ENCODE measurements at regions not wholly inside any gene's neighbourhood (a gene's known extent, or its start where the extent isn't known, plus 50 kb on each side); places are given as distances from the start of the nearest gene placed in this dataset.

- ATAC-seq (replicated peaks in 1 of 2) (no peak), DNase-seq (no peak)
- H3K9me3 Mint-ChIP-seq = no peaks in the 10 kb centered on the region
- no peak overlapping the region for H3K4me3 Mint-ChIP-seq
- H3K27ac Mint-ChIP-seq = no peak overlapping the region
- peaks cover 12% of the 10 kb centered on the region for H3K27me3 Mint-ChIP-seq (ENCODE audit: low read depth)
- H3K36me3 Mint-ChIP-seq (ENCODE audit: insufficient read depth in 2 of 2) = no peaks in the 10 kb centered on the region
- peaks cover 34% of the 10 kb centered on the region for H3K4me1 Mint-ChIP-seq (ENCODE audit: low read depth)
Observed at GRCh38 chr6:96468281-96468680, 53.3 kb upstream of the UFL1 start.

- peaks cover 34% of the 10 kb centered on the region for H3K4me1 Mint-ChIP-seq (ENCODE audit: low read depth)
- ATAC-seq (replicated peaks in 1 of 2) (no peak), DNase-seq (no peak)
- H3K27ac Mint-ChIP-seq = no peak overlapping the region
- H3K27me3 Mint-ChIP-seq (ENCODE audit: low read depth) = peaks cover 9% of the 10 kb centered on the region
- no peaks in the 10 kb centered on the region for H3K9me3 Mint-ChIP-seq
- H3K4me3 Mint-ChIP-seq = no peak overlapping the region
- H3K36me3 Mint-ChIP-seq (ENCODE audit: insufficient read depth in 2 of 2) = no peaks in the 10 kb centered on the region
Observed at GRCh38 chr6:96468681-96469224, 52.9 kb upstream of the UFL1 start.

GRCh38 chr6:96469312-96469711 lies 52.3 kb upstream of the UFL1 start:
- ATAC-seq (replicated peaks in 1 of 2) = no peak
- Mint-ChIP-seq H3K9me3 (peaks cover 2 to 3% of the 10 kb centered on the region in 2 donors), H3K36me3 (ENCODE audit: insufficient read depth in 2 of 2) (no peaks in the 10 kb centered on the region)

GRCh38 chr6:96470296-96470695 lies 51.3 kb upstream of the UFL1 start:
- Mint-ChIP-seq H3K36me3 (ENCODE audit: insufficient read depth in 2 of 2) (no peaks in the 10 kb centered on the region), H3K4me1 (ENCODE audit: low read depth) (peaks cover 29% of the 10 kb centered on the region), H3K9me3 (peaks cover 7 to 10% of the 10 kb centered on the region in 2 donors), H3K4me3 (no peak overlapping the region), H3K27me3 (ENCODE audit: low read depth) (peaks cover 6% of the 10 kb centered on the region), H3K27ac (no peak overlapping the region)
- no peak for ATAC-seq (replicated peaks in 1 of 2)
- DNase-seq = no peak

More at GRCh38 chr6:96469312-96469711, 52.3 kb upstream of the UFL1 start:
- Mint-ChIP-seq H3K27me3 (ENCODE audit: low read depth) (peaks cover 6% of the 10 kb centered on the region), H3K27ac (no peak overlapping the region), H3K4me1 (ENCODE audit: low read depth) (peaks cover 34% of the 10 kb centered on the region), H3K4me3 (no peak overlapping the region)
- no peak for DNase-seq

All from activated T-cell treated with anti-CD3 and anti-CD28 coated beads, Interleukin-2, amount 50 U/mL, for 72 hours (primary cell).